GM12878 (cell line): ENCODE measurements at regions not wholly inside any gene's neighbourhood (a gene's known extent, or its start where the extent isn't known, plus 50 kb on each side); places are given as distances from the start of the nearest gene placed in this dataset.

Experiments
- ATAC-seq: fragments of 200-7000 bp; cut with Tn5 transposase; 3 replicates; pipeline ENCODE4 v1.9.1; 2020; ENCODE audit warnings: mild to moderate bottlenecking, moderate library complexity
- BruUV-seq: library from RNA; stranded (reverse); fragments of 400-500 nt; replicated peaks from 2 replicates; lab custom pipeline; 2021; lab: Mats Ljungman, UMichigan
- CTCF ChIA-PET: fragments of 300-600 bp; sonication (Branson Sonifier 250); formaldehyde crosslinking; extraction: SDS; loops from one replicate; lab custom pipeline; 2021; ENCODE audit warnings: inconsistent platforms; lab: Yijun Ruan, JAX
- POLR2A ChIA-PET: fragments of 350-600 bp; formaldehyde crosslinking; extraction: SDS; loops from one replicate; lab custom pipeline; 2021; ENCODE audit warnings: inconsistent platforms; lab: Charles Lee
- RAD21 ChIA-PET: fragments of 300-600 bp; sonication (Branson Sonifier 250); formaldehyde crosslinking; loops from one replicate; lab custom pipeline; 2023; ENCODE audit warnings: antibody characterized with exemption; ENCODE audit not compliant: unreplicated experiment; lab: Charles Lee
- SMC1A ChIA-PET: fragments of 300-600 bp; sonication (Branson Sonifier 250); formaldehyde crosslinking; loops from one replicate; lab custom pipeline; 2023; ENCODE audit not compliant: unreplicated experiment, uncharacterized antibody; lab: Charles Lee
- DNase-seq: peaks from one replicate; pipeline ENCODE4 v3.0.0-alpha.2; 2011; ENCODE audit warnings: low read depth, low spot score
- FAIRE-seq: peaks from 3 replicates; lab custom pipeline; 2011; peaks lifted over from hg19 to GRCh38; lab: Jason Lieb, UNC
- H2AFZ ChIP-seq: 2 replicates; pipeline ENCODE4 v1.6.0; 2011; ENCODE audit warnings: low read depth, low read length, control low read depth; ENCODE audit not compliant: control insufficient read depth
- H3K27ac ChIP-seq: 2 replicates; pipeline ENCODE4 v1.5.1; 2011; ENCODE audit warnings: control low read depth; ENCODE audit not compliant: control insufficient read depth, insufficient read depth
- H3K27me3 ChIP-seq, 2 experiments: replicated peaks in 1 of 2; 2 replicates each; pipeline versions ENCODE4 v1.6.0 to v1.6.1; 2011; ENCODE audit warnings: low read length in 1 of 2; ENCODE audit not compliant: control insufficient read depth in 2 of 2, insufficient read depth in 2 of 2
- H3K36me3 ChIP-seq, 2 experiments: 2 replicates each; pipeline ENCODE4 v1.5.1; 2011; ENCODE audit warnings: low read length in 1 of 2; ENCODE audit not compliant: control insufficient read depth in 2 of 2, insufficient read depth in 2 of 2
- H3K4me1 ChIP-seq: 2 replicates; pipeline ENCODE4 v1.6.1; 2011; ENCODE audit warnings: mild to moderate bottlenecking, low read length, moderate library complexity, mixed read lengths; ENCODE audit not compliant: control insufficient read depth, insufficient read depth
- H3K4me2 ChIP-seq: 2 replicates; pipeline ENCODE4 v1.6.0; 2011; ENCODE audit warnings: control low read depth; ENCODE audit not compliant: control insufficient read depth, insufficient read depth
- H3K4me3 ChIP-seq: fragments of 200-600 bp; sonication (generic); 2 replicates; pipeline ENCODE4 v1.5.1; 2016
- H3K79me2 ChIP-seq: 2 replicates; pipeline ENCODE4 v1.6.0; 2011; ENCODE audit warnings: low read length; ENCODE audit not compliant: control insufficient read depth, insufficient read depth
- H3K9ac ChIP-seq: 2 replicates; pipeline ENCODE4 v1.8.0; 2011; ENCODE audit warnings: low read length, control low read depth, mixed read lengths; ENCODE audit not compliant: control insufficient read depth, insufficient read depth
- H3K9me3 ChIP-seq: replicated peaks from 3 replicates; pipeline ENCODE4 v1.5.1; 2011; ENCODE audit warnings: mild to moderate bottlenecking, low read length; ENCODE audit not compliant: control insufficient read depth, insufficient read depth
- H4K20me1 ChIP-seq: 2 replicates; pipeline ENCODE4 v1.6.0; 2011; ENCODE audit not compliant: control insufficient read depth, insufficient read depth
- BHLHE40 ChIP-seq, 2 experiments: fragments of 450-650 bp in 1 of 2; IDR thresholded peaks; 2 replicates each; pipeline ENCODE4 v1.6.1; 2011 to 2017; ENCODE audit warnings: low read depth in 2 of 2, borderline replicate concordance in 1 of 2, improper control_type of control experiment in 1 of 2, low read length in 1 of 2, mild to moderate bottlenecking in 1 of 2
- BRCA1 ChIP-seq: IDR thresholded peaks from 2 replicates; pipeline ENCODE4 v1.6.1; 2011; ENCODE audit warnings: low read depth, low read length, improper control_type of control experiment
- FOXM1 ChIP-seq: IDR thresholded peaks from 2 replicates; pipeline ENCODE4 v1.6.1; 2012; ENCODE audit warnings: low read depth, mild to moderate bottlenecking, inconsistent platforms, low read length, moderate library complexity
- HSF1 ChIP-seq: fragments of 150-350 bp; IDR thresholded peaks from 2 replicates; pipeline ENCODE4 v1.6.1; 2014; ENCODE audit warnings: mild to moderate bottlenecking, low read depth, low read length
- IRF4 ChIP-seq: IDR thresholded peaks from 2 replicates; pipeline ENCODE4 v1.6.1; 2011; ENCODE audit warnings: low read depth, low read length
- KAT2A ChIP-seq: conservative IDR thresholded peaks from 2 replicates; pipeline ENCODE4 v1.6.1; 2011; ENCODE audit warnings: low read depth, low read length; ENCODE audit not compliant: control insufficient read depth
- MTA2 ChIP-seq: fragments of 450-650 bp; IDR thresholded peaks from 2 replicates; pipeline ENCODE4 v1.6.1; 2016; ENCODE audit warnings: low read depth, mild to moderate bottlenecking, moderate library complexity
- NFYA ChIP-seq: IDR thresholded peaks from 2 replicates; pipeline ENCODE4 v1.6.1; 2011; ENCODE audit warnings: low read depth, mild to moderate bottlenecking, low read length, improper control_type of control experiment, borderline replicate concordance
- NKRF ChIP-seq: fragments of 450-650 bp; conservative IDR thresholded peaks from 2 replicates; pipeline ENCODE4 v1.6.1; 2017; ENCODE audit warnings: mild to moderate bottlenecking, moderate library complexity
- NR2C2 ChIP-seq: IDR thresholded peaks from 2 replicates; pipeline ENCODE4 v1.6.1; 2011; ENCODE audit warnings: borderline replicate concordance, low read depth; ENCODE audit not compliant: control insufficient read depth, insufficient read length
- NR2F1 ChIP-seq: fragments of 450-650 bp; conservative IDR thresholded peaks from 2 replicates; pipeline ENCODE4 v1.6.1; 2017; ENCODE audit warnings: mild to moderate bottlenecking
- POU2F2 ChIP-seq: IDR thresholded peaks from 3 replicates; pipeline ENCODE4 v1.6.1; 2011; ENCODE audit warnings: low read depth, mild to moderate bottlenecking, low read length, borderline replicate concordance
- PRDM15 ChIP-seq: fragments of 450-650 bp; formaldehyde crosslinking; IDR thresholded peaks from 2 replicates; pipeline ENCODE4 v1.4.0; 2020; ENCODE audit warnings: mild to moderate bottlenecking, moderate library complexity
- RAD51 ChIP-seq: fragments of 450-650 bp; IDR thresholded peaks from 2 replicates; pipeline ENCODE4 v1.6.1; 2016; ENCODE audit warnings: moderate library complexity, mild to moderate bottlenecking, inconsistent platforms
- RUNX3 ChIP-seq: IDR thresholded peaks from 2 replicates; pipeline ENCODE4 v1.6.1; 2012; ENCODE audit warnings: low read length, inconsistent platforms
- SMAD5 ChIP-seq: IDR thresholded peaks from 2 replicates; pipeline ENCODE4 v1.6.1; 2016; ENCODE audit warnings: antibody characterized with exemption, low read depth
- SPI1 ChIP-seq: IDR thresholded peaks from 2 replicates; pipeline ENCODE4 v1.6.1; 2011; ENCODE audit warnings: low read depth, mild to moderate bottlenecking, low read length, moderate library complexity, borderline replicate concordance; ENCODE audit not compliant: insufficient read depth
- TBL1XR1 ChIP-seq: IDR thresholded peaks from 2 replicates; pipeline ENCODE4 v1.6.1; 2012; ENCODE audit warnings: low read depth, low read length, improper control_type of control experiment
- ZBED1 ChIP-seq: IDR thresholded peaks from 2 replicates; pipeline ENCODE4 v1.6.1; 2016; ENCODE audit warnings: borderline replicate concordance
- WGBS: methylation state at CpG from one replicate; pipeline ENCODE4 v1.1.6; 2016; ENCODE audit warnings: low lambda C conversion rate; ENCODE audit not compliant: insufficient replicate concordance, insufficient coverage; ENCODE audit errors: missing lambda C conversion rate; 5-methylcytosine and 5-hydroxymethylcytosine counted together
- in situ Hi-C: fragments of 300-500 bp; cut with MboI; formaldehyde crosslinking; loops from 9 replicates; pipeline ENCODE4 v1.14.3; 2018; ENCODE audit warnings: mixed read lengths
- intact Hi-C: fragments of 100-400 bp; cut with micrococcal nuclease; formaldehyde crosslinking; loops from one replicate; pipeline ENCODE4 v1.14.2; 2022; ENCODE audit not compliant: unreplicated experiment

GRCh38 chr18:1045658-1046057 is 141.0 kb downstream of the ADCYAP1 start:
- Histone ChIP-seq H3K4me3 (no peak overlapping the region), H2AFZ (no peak overlapping the region), H3K4me2 (no peak overlapping the region), H3K36me3 (no peaks in the 10 kb centered on the region), H3K79me2 (no peaks in the 10 kb centered on the region), H3K9ac (no peak overlapping the region), H4K20me1 (no peaks in the 10 kb centered on the region), H3K4me1 (no peaks in the 10 kb centered on the region), H3K9me3 (no peaks in the 10 kb centered on the region), H3K27me3 (no peaks in the 10 kb centered on the region), H3K27ac (no peak overlapping the region)
- POLR2A ChIA-PET, result no interaction called here
- 2% methylated on average over 4 of the region's 4 CpGs for WGBS
- SMC1A ChIA-PET, result no interaction called here
- no peak for TF ChIP-seq BRCA1
- no peak for TF ChIP-seq SPI1
- no peak for TF ChIP-seq NKRF
- TF ChIP-seq BHLHE40 (IDR thresholded peaks at IDR 0.05; ENCODE audit: borderline replicate concordance in 1 of 2, low read depth in 2 of 2, low read length in 1 of 2), result no peak
- no peak for TF ChIP-seq MTA2
- TF ChIP-seq NR2C2, result no peak
- no peak for TF ChIP-seq NFYA
- no peak for TF ChIP-seq FOXM1
- no peak for TF ChIP-seq PRDM15 (CRISPR knock-in tag)
- TF ChIP-seq ZBED1, result no peak
- TF ChIP-seq SMAD5, result no peak
- no peak for TF ChIP-seq NR2F1
- TF ChIP-seq RUNX3, result no peak
- no peak for TF ChIP-seq HSF1
- TF ChIP-seq TBL1XR1, result no peak
- no peak for TF ChIP-seq RAD51
- no peak for TF ChIP-seq IRF4
- TF ChIP-seq POU2F2, result no peak
- TF ChIP-seq KAT2A, result no peak
- CTCF ChIA-PET, result no interaction called here
- ATAC-seq (no peak), FAIRE-seq (no peak), DNase-seq (no peak)
- intact Hi-C loops, result no loop called here
- no TSS peak for BruUV-seq
- RAD21 ChIA-PET, result no interaction called here
- in situ Hi-C loops, result no loop called here
